Right lobe of liver (tissue), 6 donors: ENCODE measurements at regions not wholly inside any gene's neighbourhood (a gene's known extent, or its start where the extent isn't known, plus 50 kb on each side); places are given as distances from the start of the nearest gene placed in this dataset.

Experiments
- ATAC-seq, 4 donors: fragments of 200-7000 bp; cut with Tn5 transposase; one replicate each; pipeline ENCODE4 v1.9.1; 2020; ENCODE audit warnings: mild to moderate bottlenecking in 4 of 4, moderate library complexity in 4 of 4
- DNase-seq, 3 donors: peaks; one replicate each; pipeline ENCODE4 v3.0.0-alpha.2; 2020
- H3K27ac ChIP-seq, 3 donors: fragments of 200-600 bp; one replicate each; pipeline ENCODE4 v1.8.0; 2022
- H3K27me3 ChIP-seq, 2 donors: fragments of 200-600 bp; one replicate each; pipeline ENCODE4 v1.8.0; 2022
- H3K36me3 ChIP-seq, 4 donors: fragments of 200-600 bp; sonication (generic) in 1 of 4; one replicate each; pipeline versions ENCODE4 v1.5.1 to v1.8.0; 2017 to 2022; ENCODE audit warnings: control low read depth in 1 of 4
- H3K4me1 ChIP-seq, 4 donors: fragments of 200-600 bp; sonication (generic) in 1 of 4; one replicate each; pipeline versions ENCODE4 v1.5.1 to v1.8.0; 2017 to 2022; ENCODE audit warnings: control low read depth in 1 of 4
- H3K4me3 ChIP-seq, 3 donors: fragments of 200-600 bp; one replicate each; pipeline ENCODE4 v1.8.0; 2022
- H3K9me3 ChIP-seq, 4 donors: fragments of 200-600 bp; sonication (generic) in 1 of 4; one replicate each; pipeline versions ENCODE4 v1.5.1 to v1.8.0; 2017 to 2022; ENCODE audit warnings: control low read depth in 1 of 4
- POLR2A ChIP-seq: fragments of 450-650 bp; IDR thresholded peaks from one replicate; pipeline ENCODE4 v1.6.1; 2017; ENCODE audit warnings: antibody characterized with exemption, mild to moderate bottlenecking
- WGBS: methylation state at CpG from one replicate; pipeline ENCODE4 v1.1.6; 2018; ENCODE audit warnings: low coverage, low lambda C conversion rate; ENCODE audit not compliant: insufficient coverage; ENCODE audit errors: missing lambda C conversion rate; 5-methylcytosine and 5-hydroxymethylcytosine counted together
- intact Hi-C, 2 donors: fragments of 100-400 bp; cut with DNase I; formaldehyde crosslinking; loops; one replicate each; pipeline versions ENCODE4 v1.11.2 to v1.14.1; 2022
- TF ChIP-seq, protein P1 (sequence below), 4 donors: fragments of 200-600 bp in 3 of 4; fragments of 450-650 bp in 1 of 4; IDR thresholded peaks; one replicate each; pipeline versions ENCODE4 v1.5.1 to v1.8.0; 2016 to 2022; ENCODE audit warnings: antibody characterized with exemption in 4 of 4, mild to moderate bottlenecking in 2 of 4
- donor health status: DM: no; HTN: yes; CAD: no.
- donor health status: DM: no; HTN: no; CAD: no.
- donor health status: DM: no; HTN: no; CAD: no.
- donor health status: DM: no; HTN: yes; CAD: no.
- donor health status: DM: no; HTN: yes; CAD: no.

DNA sequence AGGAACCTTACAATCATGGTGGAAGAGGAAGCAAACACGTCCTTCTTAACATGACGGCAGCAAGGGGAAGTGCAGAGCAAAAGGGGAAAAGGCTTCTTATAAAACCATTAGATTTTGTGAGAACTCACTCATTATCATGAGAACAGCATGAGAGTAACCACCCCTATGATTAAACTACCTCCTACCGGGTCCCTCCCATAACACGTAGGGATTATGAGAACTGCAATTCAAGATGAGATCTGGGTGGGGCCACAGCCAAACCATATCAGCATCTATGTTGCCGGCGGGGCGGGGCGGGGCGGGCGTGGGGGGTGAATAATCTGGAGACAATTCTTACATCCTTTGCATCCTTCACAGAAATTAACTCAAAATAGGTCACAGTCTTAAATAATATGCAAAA, 58.8 kb upstream of the GFPT2 start:
- no peak for ATAC-seq
- Histone ChIP-seq H3K27me3 (no peaks in the 10 kb centered on the region), H3K27ac (no peak overlapping the region), H3K9me3 (no peaks in the 10 kb centered on the region), H3K36me3 (no peaks in the 10 kb centered on the region), H3K4me3 (no peak overlapping the region), H3K4me1 (no peaks in the 10 kb centered on the region)
- no peak for DNase-seq
- intact Hi-C loops: no loop called here
- WGBS: 75% methylated on average over 8 of the region's 10 CpGs
- TF ChIP-seq, protein P1, sequence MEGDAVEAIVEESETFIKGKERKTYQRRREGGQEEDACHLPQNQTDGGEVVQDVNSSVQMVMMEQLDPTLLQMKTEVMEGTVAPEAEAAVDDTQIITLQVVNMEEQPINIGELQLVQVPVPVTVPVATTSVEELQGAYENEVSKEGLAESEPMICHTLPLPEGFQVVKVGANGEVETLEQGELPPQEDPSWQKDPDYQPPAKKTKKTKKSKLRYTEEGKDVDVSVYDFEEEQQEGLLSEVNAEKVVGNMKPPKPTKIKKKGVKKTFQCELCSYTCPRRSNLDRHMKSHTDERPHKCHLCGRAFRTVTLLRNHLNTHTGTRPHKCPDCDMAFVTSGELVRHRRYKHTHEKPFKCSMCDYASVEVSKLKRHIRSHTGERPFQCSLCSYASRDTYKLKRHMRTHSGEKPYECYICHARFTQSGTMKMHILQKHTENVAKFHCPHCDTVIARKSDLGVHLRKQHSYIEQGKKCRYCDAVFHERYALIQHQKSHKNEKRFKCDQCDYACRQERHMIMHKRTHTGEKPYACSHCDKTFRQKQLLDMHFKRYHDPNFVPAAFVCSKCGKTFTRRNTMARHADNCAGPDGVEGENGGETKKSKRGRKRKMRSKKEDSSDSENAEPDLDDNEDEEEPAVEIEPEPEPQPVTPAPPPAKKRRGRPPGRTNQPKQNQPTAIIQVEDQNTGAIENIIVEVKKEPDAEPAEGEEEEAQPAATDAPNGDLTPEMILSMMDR (IDR thresholded peaks at IDR 0.05): no peak
- no peak for TF ChIP-seq POLR2A

DNA sequence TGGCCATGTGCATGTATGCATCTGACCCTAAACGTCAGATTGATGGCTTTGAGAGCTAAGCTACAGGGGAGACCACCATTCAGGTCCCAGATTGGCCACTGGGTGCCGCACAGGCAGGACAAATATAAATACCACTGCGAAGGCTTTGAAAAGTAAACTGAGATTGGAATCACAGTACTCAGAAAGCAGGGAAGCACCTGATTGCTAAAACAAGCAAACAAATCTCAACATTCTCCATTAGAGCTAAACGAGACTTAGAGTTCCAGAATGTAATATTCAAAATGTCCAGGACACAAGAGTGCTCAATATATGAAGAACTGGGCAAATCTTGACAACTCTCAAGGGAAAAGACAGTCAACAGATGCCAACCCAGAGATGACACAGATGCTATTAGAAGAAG, 61.0 kb upstream of the GFPT2 start:
- Histone ChIP-seq H3K4me3 (no peak overlapping the region), H3K4me1 (no peaks in the 10 kb centered on the region), H3K27ac (no peak overlapping the region), H3K36me3 (no peaks in the 10 kb centered on the region), H3K9me3 (no peaks in the 10 kb centered on the region), H3K27me3 (no peaks in the 10 kb centered on the region)
- no peak for TF ChIP-seq POLR2A
- WGBS: 63% methylated on average over 4 of the region's 4 CpGs
- intact Hi-C loops: no loop called here
- no peak for ATAC-seq
- no peak for DNase-seq

DNA sequence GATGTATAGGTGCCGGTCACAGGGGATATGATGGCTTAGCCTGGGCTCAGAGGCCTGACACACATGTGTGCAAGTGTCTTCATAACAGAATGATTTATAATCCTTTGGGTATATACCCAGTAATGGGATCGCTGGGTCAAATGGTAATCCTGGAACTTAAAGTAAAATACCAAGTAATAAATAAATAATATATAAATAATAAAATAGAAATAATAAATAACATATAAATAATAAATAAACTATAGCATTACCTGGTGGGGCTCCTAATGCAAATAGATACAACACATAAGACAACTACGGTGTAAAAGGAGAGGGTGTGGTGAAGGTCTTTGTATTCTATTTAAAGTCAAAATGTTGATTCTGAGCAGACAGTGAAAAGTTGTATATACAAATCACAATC, 68.5 kb upstream of the GFPT2 start:
- Histone ChIP-seq H3K27ac (no peak overlapping the region), H3K27me3 (no peaks in the 10 kb centered on the region), H3K4me3 (no peak overlapping the region), H3K4me1 (no peaks in the 10 kb centered on the region), H3K9me3 (no peaks in the 10 kb centered on the region), H3K36me3 (no peaks in the 10 kb centered on the region)
- 66% methylated on average over 3 of the region's 3 CpGs for WGBS
- no peak for DNase-seq
- TF ChIP-seq, protein P1 (IDR thresholded peaks at IDR 0.05): no peak
- no peak for TF ChIP-seq POLR2A
- ATAC-seq: no peak
- intact Hi-C loops: no loop called here

DNA sequence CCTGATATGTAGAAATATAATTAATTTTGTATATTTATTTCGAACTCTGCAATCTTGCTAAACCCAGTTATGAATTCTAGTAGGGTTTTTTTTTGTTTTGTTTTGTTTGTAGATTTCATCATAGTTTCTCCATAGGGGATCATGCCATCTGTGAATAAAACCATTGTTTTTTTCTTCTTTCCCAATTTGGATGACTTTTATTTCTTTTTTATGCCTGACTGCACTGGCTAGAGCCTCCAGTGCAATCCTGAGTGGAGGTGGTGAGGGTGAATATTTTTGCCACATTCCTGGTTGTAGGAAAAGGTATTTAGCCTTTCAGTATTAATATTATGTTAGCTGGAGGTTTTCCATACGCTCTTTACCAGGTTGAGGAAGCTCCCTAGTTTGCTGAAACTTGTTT, 70.0 kb upstream of the GFPT2 start:
- 57% methylated on average over 2 of the region's 2 CpGs for WGBS
- ATAC-seq (no peak), DNase-seq (no peak)
- Histone ChIP-seq H3K36me3 (no peaks in the 10 kb centered on the region), H3K4me3 (no peak overlapping the region), H3K4me1 (no peaks in the 10 kb centered on the region), H3K27me3 (no peaks in the 10 kb centered on the region), H3K9me3 (no peaks in the 10 kb centered on the region), H3K27ac (no peak overlapping the region)
- TF ChIP-seq POLR2A: no peak
- TF ChIP-seq, protein P1 (IDR thresholded peaks at IDR 0.05): no peak
- intact Hi-C loops: no loop called here

DNA sequence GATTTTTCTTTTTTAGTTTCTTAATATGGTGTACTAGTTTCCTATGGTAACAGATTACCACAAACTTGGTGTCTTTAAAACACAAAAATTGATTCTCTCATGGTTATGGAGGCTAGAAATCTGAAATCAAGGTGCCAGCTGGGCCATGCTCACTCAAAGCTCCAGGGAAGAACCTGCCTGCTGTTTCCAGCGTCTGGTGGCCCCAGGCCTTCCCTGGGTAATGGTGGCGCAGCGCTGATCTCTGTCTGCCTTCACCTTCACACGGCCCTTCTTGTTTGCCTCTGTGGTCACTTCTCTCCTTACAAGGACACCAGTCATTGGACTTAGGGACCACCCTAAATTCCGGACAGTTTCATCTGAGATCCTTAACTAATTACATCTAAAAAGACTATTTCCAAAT, 70.5 kb upstream of the GFPT2 start:
- 84% methylated on average over 5 of the region's 5 CpGs for WGBS
- intact Hi-C loops: no loop called here
- Histone ChIP-seq H3K4me3 (no peak overlapping the region), H3K36me3 (no peaks in the 10 kb centered on the region), H3K27ac (no peak overlapping the region), H3K9me3 (no peaks in the 10 kb centered on the region), H3K27me3 (no peaks in the 10 kb centered on the region), H3K4me1 (no peaks in the 10 kb centered on the region)
- DNase-seq (no peak), ATAC-seq (no peak)
- no peak for TF ChIP-seq POLR2A
- TF ChIP-seq, protein P1 (IDR thresholded peaks at IDR 0.05): no peak
